CD14-positive monocyte (primary cell): ENCODE measurements at regions not wholly inside any gene's neighbourhood (a gene's known extent, or its start where the extent isn't known, plus 50 kb on each side); places are given as distances from the start of the nearest gene placed in this dataset.

Source experiments
- DNase-seq, 3 donors: peaks; one replicate each; pipeline ENCODE4 v3.0.0-alpha.2; 2011 to 2022
- H2AFZ ChIP-seq: 2 replicates; pipeline ENCODE4 v1.6.0; 2012; ENCODE audit warnings: mild to moderate bottlenecking, low read depth, low read length, inconsistent platforms; ENCODE audit not compliant: insufficient read depth, poor library complexity, severe bottlenecking
- H3K27ac ChIP-seq, 2 donors: 1 replicate in 1 of 2; 2 replicates in 1 of 2; pipeline ENCODE4 v1.5.1; 2012 to 2013; ENCODE audit warnings: low read length in 2 of 2, control low read depth in 1 of 2, inconsistent platforms in 1 of 2, low read depth in 1 of 2, mild to moderate bottlenecking in 1 of 2
- H3K27me3 ChIP-seq, 2 donors: one replicate each; pipeline versions ENCODE4 v1.6.0 to v1.6.1; 2011 to 2013; ENCODE audit warnings: low read length in 2 of 2; ENCODE audit not compliant: control insufficient read depth in 2 of 2, insufficient read depth in 2 of 2
- H3K36me3 ChIP-seq, 2 donors: replicated peaks in 1 of 2; 1 replicate in 1 of 2; 2 replicates in 1 of 2; pipeline versions ENCODE4 v1.5.1 to v1.6.1; 2012 to 2013; ENCODE audit warnings: low read length in 2 of 2, control low read depth in 1 of 2, inconsistent platforms in 1 of 2, mild to moderate bottlenecking in 1 of 2; ENCODE audit not compliant: insufficient read depth in 2 of 2, control insufficient read depth in 1 of 2
- H3K4me1 ChIP-seq, 2 donors: 1 replicate in 1 of 2; 2 replicates in 1 of 2; pipeline versions ENCODE4 v1.5.1 to v1.6.1; 2012 to 2013; ENCODE audit warnings: low read length in 2 of 2, control low read depth in 1 of 2, inconsistent platforms in 1 of 2, mild to moderate bottlenecking in 1 of 2, moderate library complexity in 1 of 2; ENCODE audit not compliant: insufficient read depth in 2 of 2, control insufficient read depth in 1 of 2
- H3K4me2 ChIP-seq: replicated peaks from 2 replicates; pipeline ENCODE3; 2012; ENCODE audit warnings: low read length, moderate library complexity, mild to moderate bottlenecking; ENCODE audit not compliant: poor library complexity, severe bottlenecking; ENCODE audit errors: extremely low read depth
- H3K4me3 ChIP-seq, 3 experiments: fragments of 200-600 bp in 1 of 3; sonication (generic) in 1 of 3; replicated peaks in 1 of 3; 1 replicate in 2 of 3; 2 replicates in 1 of 3; pipeline ENCODE4 v1.5.1; 2011 to 2013; ENCODE audit warnings: low read length in 3 of 3, mild to moderate bottlenecking in 3 of 3, control low read depth in 2 of 3, low read depth in 2 of 3, inconsistent platforms in 1 of 3, moderate library complexity in 1 of 3
- H3K79me2 ChIP-seq: 2 replicates; pipeline ENCODE4 v1.6.0; 2012; ENCODE audit warnings: mild to moderate bottlenecking, control low read depth, inconsistent platforms, low read length, moderate library complexity; ENCODE audit not compliant: insufficient read depth
- H3K9ac ChIP-seq: 2 replicates; pipeline ENCODE4 v1.6.0; 2017; ENCODE audit warnings: low read length, mild to moderate bottlenecking; ENCODE audit not compliant: insufficient read depth, poor library complexity, severe bottlenecking
- H3K9me3 ChIP-seq, 2 donors: replicated peaks in 1 of 2; 1 replicate in 1 of 2; 2 replicates in 1 of 2; pipeline versions ENCODE4 v1.5.1 to v1.6.1; 2012 to 2013; ENCODE audit warnings: low read length in 2 of 2, control low read depth in 1 of 2; ENCODE audit not compliant: control insufficient read depth in 1 of 2, insufficient read depth in 1 of 2
- H4K20me1 ChIP-seq: 2 replicates; pipeline ENCODE4 v1.6.0; 2012; ENCODE audit warnings: mild to moderate bottlenecking, low read length, control low read depth, moderate library complexity; ENCODE audit not compliant: insufficient read depth
- H3K27ac Mint-ChIP-seq, 7 donors: one replicate each; pipeline ENCODE4 v1.8.0; 2020; ENCODE audit warnings: mild to moderate bottlenecking in 7 of 7, mixed read lengths in 7 of 7, moderate library complexity in 6 of 7, inconsistent platforms in 2 of 7
- H3K27me3 Mint-ChIP-seq, 3 donors: one replicate each; pipeline ENCODE4 v1.8.0; 2021 to 2022; ENCODE audit warnings: low read depth in 3 of 3, mild to moderate bottlenecking in 3 of 3, mixed read lengths in 3 of 3, moderate library complexity in 3 of 3, inconsistent platforms in 1 of 3
- H3K36me3 Mint-ChIP-seq, 2 donors: one replicate each; pipeline ENCODE4 v1.8.0; 2020; ENCODE audit warnings: mixed read lengths in 2 of 2, inconsistent platforms in 1 of 2, mild to moderate bottlenecking in 1 of 2
- H3K4me1 Mint-ChIP-seq: one replicate; pipeline ENCODE4 v1.8.0; 2020; ENCODE audit warnings: mild to moderate bottlenecking, mixed read lengths
- H3K4me3 Mint-ChIP-seq, 2 donors: one replicate each; pipeline ENCODE4 v1.8.0; 2020; ENCODE audit warnings: mild to moderate bottlenecking in 2 of 2, mixed read lengths in 2 of 2, moderate library complexity in 1 of 2
- H3K9me3 Mint-ChIP-seq, 7 donors: one replicate each; pipeline ENCODE4 v1.8.0; 2020 to 2022; ENCODE audit warnings: mixed read lengths in 7 of 7, mild to moderate bottlenecking in 6 of 7, moderate library complexity in 6 of 7, inconsistent platforms in 2 of 7
- WGBS: methylation state at CpG from one replicate; pipeline ENCODE4 v1.1.5; 2013; ENCODE audit warnings: missing lambda C conversion rate; ENCODE audit not compliant: insufficient coverage; 5-methylcytosine and 5-hydroxymethylcytosine counted together
- intact Hi-C, 2 donors: fragments of 100-400 bp; cut with micrococcal nuclease; formaldehyde crosslinking; loops; one replicate each; pipeline versions ENCODE4 v1.15.0 to v1.15.1; 2023
- TF ChIP-seq, protein P1 (sequence below): fragments of 200-600 bp; IDR thresholded peaks from one replicate; pipeline ENCODE4 v1.8.0; 2022; ENCODE audit warnings: antibody characterized with exemption, mild to moderate bottlenecking

DNA sequence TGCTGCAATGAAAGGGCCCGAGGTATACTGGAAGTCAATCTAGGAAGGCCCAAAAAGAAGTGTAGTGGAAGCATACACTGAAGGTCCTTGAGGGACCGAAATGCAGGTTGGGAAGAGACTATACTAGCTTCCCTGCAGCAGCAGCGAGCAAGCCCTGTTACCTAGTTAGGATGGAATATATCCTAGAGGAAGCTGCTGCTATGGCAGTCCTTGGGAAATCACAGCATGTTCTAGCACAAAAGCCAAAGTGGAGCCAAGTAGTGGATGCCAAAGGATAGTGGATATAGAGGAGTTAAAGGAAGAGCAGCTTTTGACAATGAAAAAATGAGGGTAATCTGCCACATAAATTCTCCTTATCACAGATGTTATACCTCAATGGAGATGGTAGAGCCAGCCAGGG, 123.8 kb upstream of the STARD3NL start:
- Mint-ChIP-seq H3K4me3 (no peak overlapping the region), H3K9me3 (peaks cover 7 to 17% (median 12%) of the 10 kb centered on the region in 7 donors), H3K27me3 (no peaks in the 10 kb centered on the region), H3K27ac (no peak overlapping the region), H3K4me1 (no peaks in the 10 kb centered on the region), H3K36me3 (no peaks in the 10 kb centered on the region)
- TF ChIP-seq, protein P1, sequence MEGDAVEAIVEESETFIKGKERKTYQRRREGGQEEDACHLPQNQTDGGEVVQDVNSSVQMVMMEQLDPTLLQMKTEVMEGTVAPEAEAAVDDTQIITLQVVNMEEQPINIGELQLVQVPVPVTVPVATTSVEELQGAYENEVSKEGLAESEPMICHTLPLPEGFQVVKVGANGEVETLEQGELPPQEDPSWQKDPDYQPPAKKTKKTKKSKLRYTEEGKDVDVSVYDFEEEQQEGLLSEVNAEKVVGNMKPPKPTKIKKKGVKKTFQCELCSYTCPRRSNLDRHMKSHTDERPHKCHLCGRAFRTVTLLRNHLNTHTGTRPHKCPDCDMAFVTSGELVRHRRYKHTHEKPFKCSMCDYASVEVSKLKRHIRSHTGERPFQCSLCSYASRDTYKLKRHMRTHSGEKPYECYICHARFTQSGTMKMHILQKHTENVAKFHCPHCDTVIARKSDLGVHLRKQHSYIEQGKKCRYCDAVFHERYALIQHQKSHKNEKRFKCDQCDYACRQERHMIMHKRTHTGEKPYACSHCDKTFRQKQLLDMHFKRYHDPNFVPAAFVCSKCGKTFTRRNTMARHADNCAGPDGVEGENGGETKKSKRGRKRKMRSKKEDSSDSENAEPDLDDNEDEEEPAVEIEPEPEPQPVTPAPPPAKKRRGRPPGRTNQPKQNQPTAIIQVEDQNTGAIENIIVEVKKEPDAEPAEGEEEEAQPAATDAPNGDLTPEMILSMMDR = no peak
- H3K4me1 ChIP-seq = no peaks in the 10 kb centered on the region
- WGBS = 100% methylated on average over 3 of the region's 3 CpGs
- H3K9ac ChIP-seq = no peak overlapping the region
- H2AFZ ChIP-seq = no peak overlapping the region
- H3K27ac ChIP-seq = no peak overlapping the region
- H3K79me2 ChIP-seq = no peaks in the 10 kb centered on the region
- DNase-seq = no peak
- intact Hi-C loops = no loop called here
- H3K4me3 ChIP-seq = no peak overlapping the region
- no peaks in the 10 kb centered on the region for H3K27me3 ChIP-seq
- H3K4me2 ChIP-seq = no peak overlapping the region
- H3K36me3 ChIP-seq = no peaks in the 10 kb centered on the region
- H3K9me3 ChIP-seq = peaks cover 0 to 18% of the 10 kb centered on the region in 2 donors
- no peaks in the 10 kb centered on the region for H4K20me1 ChIP-seq

DNA sequence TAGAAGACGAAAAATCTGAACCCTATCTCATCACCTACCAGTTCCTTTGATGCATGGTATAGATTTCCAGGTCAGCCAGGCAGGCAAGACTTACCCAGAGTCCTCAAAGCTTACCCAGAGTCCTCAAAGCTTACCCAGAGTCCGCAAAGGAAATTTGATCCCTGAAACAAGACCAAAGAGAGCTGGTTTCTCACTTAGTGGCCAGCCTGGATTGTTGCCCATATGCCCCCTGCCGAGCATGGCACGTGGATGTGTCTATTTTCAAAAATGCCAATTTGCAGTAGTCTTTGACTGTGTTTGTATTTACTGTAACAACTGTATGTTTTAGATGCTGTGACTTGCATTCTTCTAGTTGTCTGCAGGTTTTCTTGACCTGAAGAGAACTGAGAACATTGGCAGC, 120.2 kb upstream of the STARD3NL start:
- no peak overlapping the region for H3K27ac ChIP-seq
- H3K4me2 ChIP-seq = no peak overlapping the region
- TF ChIP-seq, protein P1 = no peak
- no peaks in the 10 kb centered on the region for H3K4me1 Mint-ChIP-seq
- no peak for DNase-seq
- no peak overlapping the region for H3K4me3 Mint-ChIP-seq
- H3K27ac Mint-ChIP-seq = no peak overlapping the region
- no peaks in the 10 kb centered on the region for H3K27me3 ChIP-seq
- no peaks in the 10 kb centered on the region for H3K27me3 Mint-ChIP-seq
- no peak overlapping the region for H3K4me3 ChIP-seq
- H4K20me1 ChIP-seq = no peaks in the 10 kb centered on the region
- H3K9me3 ChIP-seq = no peaks in the 10 kb centered on the region
- H2AFZ ChIP-seq = no peak overlapping the region
- WGBS = 94% methylated on average over 3 of the region's 4 CpGs
- H3K36me3 Mint-ChIP-seq = no peaks in the 10 kb centered on the region
- no peaks in the 10 kb centered on the region for H3K4me1 ChIP-seq
- H3K9ac ChIP-seq = no peak overlapping the region
- no peaks in the 10 kb centered on the region for H3K36me3 ChIP-seq
- intact Hi-C loops = no loop called here
- H3K9me3 Mint-ChIP-seq = no peaks in the 10 kb centered on the region
- no peaks in the 10 kb centered on the region for H3K79me2 ChIP-seq
